Activated CD8-positive, alpha-beta memory T cell treated with anti-CD3 and anti-CD28 coated beads, Interleukin-2, amount 10 ng/mL, durations not matched to agents 7 days and 5 days (primary cell): ENCODE measurements at regions not wholly inside any gene's neighbourhood (a gene's known extent, or its start where the extent isn't known, plus 50 kb on each side); places are given as distances from the start of the nearest gene placed in this dataset.

Experiments used
- ATAC-seq: fragments of 150-1000 bp; cut with Tn5 transposase; one replicate; pipeline ENCODE4 v1.10.0; 2021; ENCODE audit warnings: moderate library complexity
- CTCF ChIA-PET: fragments of 350-600 bp; sonication (Branson Sonifier 250); formaldehyde crosslinking; loops from one replicate; lab custom pipeline; 2021; ENCODE audit warnings: antibody characterized with exemption; lab: Charles Lee
- DNase-seq: peaks from one replicate; pipeline ENCODE4 v3.0.0-alpha.2; 2020
- H3K27ac Mint-ChIP-seq: one replicate; pipeline ENCODE4 v1.8.0; 2021; ENCODE audit warnings: mild to moderate bottlenecking, mixed read lengths
- H3K27me3 Mint-ChIP-seq: one replicate; pipeline ENCODE4 v1.8.0; 2021; ENCODE audit warnings: mixed read lengths
- H3K36me3 Mint-ChIP-seq: one replicate; pipeline ENCODE4 v1.8.0; 2021; ENCODE audit warnings: mild to moderate bottlenecking, mixed read lengths
- H3K4me1 Mint-ChIP-seq: one replicate; pipeline ENCODE4 v1.8.0; 2021; ENCODE audit warnings: mixed read lengths
- H3K4me3 Mint-ChIP-seq: one replicate; pipeline ENCODE4 v1.8.0; 2021; ENCODE audit warnings: mild to moderate bottlenecking, moderate library complexity, mixed read lengths
- H3K9me3 Mint-ChIP-seq: one replicate; pipeline ENCODE4 v1.8.0; 2022; ENCODE audit warnings: low read depth, mixed read lengths

DNA sequence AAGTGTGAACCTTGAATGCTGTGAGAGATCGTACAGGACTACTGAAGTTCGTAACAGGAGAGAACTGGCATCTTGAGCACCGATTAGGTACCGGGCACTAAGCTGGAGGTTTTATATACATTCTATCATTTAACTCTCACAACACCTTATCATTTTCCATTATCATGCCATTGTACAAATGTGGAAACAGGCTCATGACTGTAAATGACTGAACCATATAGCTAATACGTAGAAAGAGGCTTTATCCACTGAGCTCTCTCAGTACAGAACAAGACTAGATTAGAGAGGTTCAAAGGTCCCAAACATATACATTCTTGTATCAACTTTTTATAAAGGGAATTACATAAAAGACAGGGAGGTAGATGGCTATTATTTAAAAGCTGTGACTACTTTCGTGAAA lies 130.6 kb downstream of the CEP57L1 start:
- DNase-seq (no peak), ATAC-seq (no peak)
- Mint-ChIP-seq H3K4me1 (peaks cover 18% of the 10 kb centered on the region), H3K27me3 (peaks cover 3% of the 10 kb centered on the region), H3K36me3 (no peaks in the 10 kb centered on the region), H3K9me3 (no peaks in the 10 kb centered on the region), H3K27ac (no peak overlapping the region), H3K4me3 (no peak overlapping the region)
- CTCF ChIA-PET, result no interaction called here

DNA sequence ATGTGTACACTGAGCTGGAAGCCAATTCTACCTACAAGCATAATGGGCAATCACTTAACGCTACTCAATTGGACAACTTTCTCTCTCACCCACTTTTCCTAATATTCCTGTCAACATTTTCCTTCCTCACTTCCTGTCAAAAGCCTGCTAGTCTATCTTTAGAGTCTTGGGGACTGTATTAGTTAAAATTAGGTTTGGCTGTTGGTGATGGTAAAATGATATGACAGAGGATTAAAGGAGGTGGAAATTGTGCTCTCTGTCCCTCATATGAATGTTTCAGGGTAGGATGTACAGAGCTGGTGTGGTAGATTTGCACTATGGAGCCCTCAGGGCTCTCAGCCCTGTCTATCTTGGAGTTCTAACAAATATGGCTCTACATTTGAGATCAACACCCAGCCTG lies 129.7 kb downstream of the CEP57L1 start:
- Mint-ChIP-seq H3K4me1 (peaks cover 26% of the 10 kb centered on the region), H3K27ac (no peak overlapping the region), H3K27me3 (peaks cover 3% of the 10 kb centered on the region), H3K36me3 (no peaks in the 10 kb centered on the region), H3K4me3 (no peak overlapping the region), H3K9me3 (no peaks in the 10 kb centered on the region)
- ATAC-seq (no peak), DNase-seq (no peak)
- CTCF ChIA-PET, result interaction anchor here (1.5 kb wide), 1 partner anchor 158 kb away, joined by 3 read pairs; no protein-coding TSS in a partner anchor

DNA sequence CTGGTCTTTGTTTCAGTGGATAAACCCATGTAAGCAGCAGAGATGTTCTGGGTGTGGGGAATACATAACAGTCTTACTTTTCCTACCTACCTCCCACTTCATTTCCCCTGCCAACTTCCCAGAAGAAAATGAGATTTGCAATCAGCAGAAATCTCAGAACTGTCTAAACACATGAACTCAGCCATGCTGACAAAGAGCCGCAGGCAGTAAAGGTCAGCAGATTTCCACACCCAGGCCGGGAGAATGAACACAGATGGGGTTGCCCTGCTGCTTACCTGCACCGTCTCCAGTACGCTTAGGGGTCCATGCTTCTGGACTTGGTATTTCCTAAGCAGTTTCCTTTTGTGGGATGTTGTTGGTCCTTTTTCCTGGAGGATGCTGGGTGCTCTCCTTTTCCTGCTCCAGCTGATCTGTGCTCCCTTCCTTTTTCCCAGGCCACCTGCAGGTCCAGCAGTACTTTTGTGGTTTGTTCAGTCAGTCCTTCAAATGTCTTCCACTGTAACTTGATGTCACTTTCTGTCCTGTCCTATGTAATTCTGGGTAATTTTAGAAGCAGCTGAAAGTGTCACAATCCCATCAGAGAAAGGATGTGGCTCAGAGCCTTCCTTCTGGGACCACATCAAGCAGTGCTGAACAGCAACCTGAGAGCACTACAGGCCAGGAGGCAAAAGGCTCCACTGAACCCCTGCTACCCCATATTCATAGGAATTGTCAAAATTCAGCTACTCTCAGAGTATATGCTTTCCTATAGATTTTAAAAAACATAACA lies 129.0 kb downstream of the CEP57L1 start:
- Mint-ChIP-seq H3K36me3 (no peaks in the 10 kb centered on the region), H3K9me3 (no peaks in the 10 kb centered on the region), H3K27me3 (peaks cover 3% of the 10 kb centered on the region), H3K4me3 (no peak overlapping the region), H3K4me1 (peaks cover 26% of the 10 kb centered on the region), H3K27ac (no peak overlapping the region)
- DNase-seq (no peak), ATAC-seq (no peak)
- CTCF ChIA-PET, result interaction anchor here (1.5 kb wide), 1 partner anchor 159 kb away, joined by 3 read pairs; no protein-coding TSS in a partner anchor

DNA sequence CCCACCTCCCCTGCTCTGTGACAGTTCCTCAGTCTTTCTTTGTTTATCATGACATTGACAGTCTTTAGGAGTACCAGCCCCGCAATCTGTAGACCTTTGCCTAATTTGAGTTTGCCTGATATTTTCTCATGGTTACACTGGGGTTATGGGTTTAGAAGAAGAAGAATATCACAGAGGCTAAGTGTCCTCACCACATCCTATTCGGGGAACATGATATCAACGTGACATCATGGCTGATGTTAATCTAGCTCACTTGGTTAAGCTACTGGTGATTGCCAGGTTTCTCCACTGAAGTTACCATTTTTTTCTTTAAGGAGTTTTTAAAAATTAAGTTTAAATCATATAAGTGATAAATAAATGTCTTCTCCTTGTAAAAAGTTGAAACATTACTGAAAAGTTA lies 127.5 kb downstream of the CEP57L1 start:
- ATAC-seq, result no peak
- CTCF ChIA-PET, result no interaction called here

DNA sequence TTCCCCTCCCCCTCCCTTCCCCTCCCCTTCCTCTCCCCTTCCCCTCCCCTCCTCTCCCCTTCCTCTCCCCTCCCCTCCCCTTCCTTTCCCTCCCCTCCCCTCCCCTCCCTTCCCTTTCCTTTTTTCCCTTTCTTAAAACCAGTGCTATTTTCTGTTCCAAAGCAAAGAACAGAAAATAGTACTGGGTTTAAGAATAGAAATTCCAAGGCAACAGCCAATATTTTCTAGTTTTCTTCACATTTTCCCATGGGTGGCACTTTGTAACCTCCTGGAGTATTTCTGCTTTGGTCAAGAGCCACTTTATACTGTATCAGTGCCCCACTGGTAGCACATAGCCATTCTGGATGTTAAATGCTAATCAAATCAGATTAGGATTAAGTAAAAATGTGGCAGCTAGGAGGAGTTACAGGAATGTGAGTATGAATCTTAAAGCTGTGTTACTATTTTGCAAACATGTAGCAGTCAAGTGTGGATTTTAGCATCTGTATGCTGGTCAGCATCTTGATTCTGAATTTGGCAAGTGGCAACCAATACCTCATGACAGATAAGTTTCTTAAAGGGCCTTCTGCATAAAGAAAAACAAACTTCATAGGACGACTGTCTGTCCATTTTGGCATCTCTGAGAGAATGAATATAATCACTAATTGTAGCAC lies 126.4 kb downstream of the CEP57L1 start:
- Mint-ChIP-seq H3K27ac (no peak overlapping the region), H3K4me1 (peaks cover 26% of the 10 kb centered on the region), H3K36me3 (no peaks in the 10 kb centered on the region), H3K4me3 (no peak overlapping the region), H3K9me3 (no peaks in the 10 kb centered on the region), H3K27me3 (peaks cover 16% of the 10 kb centered on the region)
- ATAC-seq (no peak), DNase-seq (no peak)
- CTCF ChIA-PET, result no interaction called here

More for the DNA sequence above, 127.5 kb downstream of the CEP57L1 start:
- Mint-ChIP-seq H3K4me3 (no peak overlapping the region), H3K36me3 (no peaks in the 10 kb centered on the region), H3K4me1 (peaks cover 26% of the 10 kb centered on the region), H3K27me3 (peaks cover 6% of the 10 kb centered on the region), H3K9me3 (no peaks in the 10 kb centered on the region), H3K27ac (no peak overlapping the region)
- no peak for DNase-seq
